A204.1 (cell line): ENCODE measurements at regions not wholly inside any gene's neighbourhood (a gene's known extent, or its start where the extent isn't known, plus 50 kb on each side); places are given as distances from the start of the nearest gene placed in this dataset.

Experiments
- FAIRE-seq: peaks from 2 replicates; lab custom pipeline; 2012; peaks lifted over from hg19 to GRCh38; lab: Jason Lieb, UNC

DNA sequence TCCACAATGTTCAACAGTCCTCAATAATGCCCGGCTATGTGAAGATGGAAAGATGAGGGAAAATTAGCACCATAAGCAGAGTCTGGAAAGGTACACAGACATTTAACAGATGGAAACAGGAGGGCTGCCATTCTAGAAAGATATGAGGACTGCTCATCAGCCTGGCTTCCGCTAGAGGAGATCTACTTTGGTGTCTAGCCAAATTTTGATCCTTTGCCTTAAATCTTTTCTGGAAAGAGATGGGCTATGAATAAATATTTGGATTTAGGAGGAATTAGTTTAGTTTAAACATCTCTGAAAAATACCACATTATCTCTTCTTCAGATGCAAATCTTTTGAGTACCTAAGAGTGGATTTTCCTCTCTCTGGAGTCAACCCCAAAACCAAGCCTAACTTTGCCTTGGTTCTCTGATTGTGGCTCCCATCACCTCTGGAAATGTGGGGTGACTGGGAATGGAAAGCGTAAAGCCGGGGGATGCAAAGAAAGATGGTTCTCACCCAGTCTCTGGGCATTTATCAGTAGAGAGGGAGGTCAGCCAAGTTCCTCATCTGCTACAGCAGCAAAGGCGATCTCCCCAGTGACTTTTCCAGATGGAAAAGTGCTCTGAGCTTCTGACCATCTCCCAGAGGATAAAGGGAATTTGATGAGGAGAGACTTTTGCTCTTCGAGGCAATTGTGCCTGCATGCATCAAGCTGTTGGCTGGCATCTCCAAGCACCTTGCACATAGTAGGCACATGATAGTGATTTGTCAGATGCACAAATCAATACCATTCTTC, 410.6 kb downstream of the ZNF521 start:
- no peak for FAIRE-seq

GRCh38 chr18:24942144-24942543, 409.8 kb downstream of the ZNF521 start:
- no peak for FAIRE-seq

DNA sequence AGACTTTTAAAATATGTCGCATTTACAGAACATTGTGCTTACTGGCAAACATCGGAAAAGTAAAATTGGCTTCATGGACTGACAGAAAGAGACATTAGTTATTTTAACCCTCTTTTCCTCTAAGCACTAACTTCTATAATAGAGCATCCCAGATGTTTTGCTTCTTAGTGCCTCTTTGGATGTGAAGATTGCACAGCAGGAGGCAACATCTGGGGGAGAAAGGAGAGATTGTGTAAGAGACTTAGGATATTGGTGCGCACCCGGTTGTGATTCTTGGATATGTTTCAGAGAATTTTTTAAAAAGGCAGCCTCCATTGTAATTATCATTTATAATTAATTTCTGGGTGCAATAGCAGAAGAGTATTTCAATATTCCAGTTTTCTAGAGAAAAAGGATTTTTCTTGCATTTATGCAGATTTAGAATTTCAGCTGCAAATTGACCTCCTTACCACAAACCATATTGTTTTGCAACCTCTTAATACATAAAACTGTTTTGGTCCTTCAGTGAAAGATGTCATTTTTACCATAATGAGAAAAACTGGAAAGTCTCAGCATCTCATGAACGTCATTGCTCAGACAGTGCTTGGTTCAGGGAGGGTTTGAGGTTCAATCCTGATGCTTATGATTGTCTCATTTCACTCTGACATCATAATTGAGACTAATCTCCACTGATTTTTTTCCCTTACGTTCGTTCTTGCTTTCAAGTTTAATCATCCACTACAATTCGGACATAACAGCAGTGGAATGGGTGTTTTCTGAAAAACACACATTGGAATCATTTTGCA, 404.3 kb downstream of the ZNF521 start:
- FAIRE-seq = no peak

DNA sequence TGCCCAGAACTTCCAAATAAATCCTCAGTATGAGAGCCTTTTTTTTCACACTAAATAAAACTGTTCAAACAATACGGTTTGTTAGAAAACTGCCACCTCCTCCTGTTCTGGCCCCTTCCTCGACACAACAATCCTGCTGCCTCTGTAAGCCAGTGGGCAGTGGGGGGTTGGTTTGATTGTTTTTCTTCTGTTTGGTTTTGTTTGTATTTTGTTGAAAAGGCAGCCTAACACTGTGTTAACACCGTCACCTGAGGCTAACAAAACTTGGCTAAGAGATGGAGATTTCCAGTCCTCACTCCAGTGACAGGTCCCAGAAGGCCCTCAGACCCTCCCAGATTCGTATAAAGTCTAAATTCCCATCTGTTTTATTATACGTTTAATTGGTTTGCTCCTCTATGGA, 402.1 kb downstream of the ZNF521 start:
- no peak for FAIRE-seq

DNA sequence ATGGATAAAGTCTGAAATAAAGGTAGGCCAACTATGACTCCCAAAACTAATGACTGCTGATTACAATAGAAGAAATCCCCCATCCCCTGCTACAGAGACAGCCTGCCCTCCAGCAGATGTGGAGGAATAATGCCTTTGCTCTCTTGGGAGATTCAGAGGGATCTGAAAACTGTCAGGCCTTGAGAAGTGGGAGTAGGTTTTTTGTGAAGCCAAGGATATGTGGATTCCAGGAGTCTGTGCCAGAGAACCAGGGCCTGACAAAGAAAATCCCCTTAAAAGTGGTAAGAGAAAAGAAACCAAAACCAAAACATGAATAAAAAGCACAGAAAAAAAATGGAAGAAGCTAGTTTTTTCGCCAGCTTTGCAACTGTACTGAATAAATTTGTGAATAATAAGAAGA, 397.6 kb downstream of the ZNF521 start:
- no peak for FAIRE-seq

DNA sequence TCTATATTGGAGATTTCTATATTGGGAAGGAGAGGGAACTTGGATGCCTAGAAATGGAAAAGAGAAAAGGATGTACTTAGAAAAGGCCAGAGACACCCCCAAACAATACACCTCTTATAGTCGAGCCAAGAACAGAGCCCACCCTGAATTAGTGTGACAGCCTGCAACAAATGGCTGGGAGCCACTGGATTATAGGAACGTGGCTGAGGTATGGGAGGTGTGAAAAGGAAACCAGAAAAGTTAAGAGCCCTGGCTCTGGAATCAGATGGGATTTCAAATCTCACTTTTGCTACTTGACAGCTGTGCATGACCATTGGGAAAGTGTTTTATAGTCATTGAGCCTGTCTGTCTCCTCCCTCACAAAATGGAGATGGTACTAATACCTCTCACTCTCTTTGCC, 394.0 kb downstream of the ZNF521 start:
- FAIRE-seq = no peak

DNA sequence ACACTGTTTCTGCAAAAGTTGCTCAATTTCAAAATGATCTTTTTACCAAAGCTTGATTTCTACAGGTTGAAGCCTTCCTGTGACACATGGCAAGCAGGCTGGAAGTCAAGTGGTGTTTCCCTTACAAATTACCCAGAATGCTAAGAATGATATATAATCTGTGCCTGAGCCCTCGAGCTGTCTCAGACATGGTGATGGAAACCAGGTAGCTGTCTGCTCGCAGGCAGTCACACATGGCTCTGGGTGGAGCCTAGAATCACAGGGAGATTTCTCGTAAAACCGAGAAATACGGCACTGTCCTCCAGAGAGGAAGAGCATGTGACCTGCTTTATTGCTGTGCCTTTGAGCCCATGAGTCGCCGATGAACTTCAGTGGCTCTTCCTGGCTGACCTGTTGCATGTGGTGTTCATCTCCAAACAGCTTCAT, 392.9 kb downstream of the ZNF521 start:
- no peak for FAIRE-seq

DNA sequence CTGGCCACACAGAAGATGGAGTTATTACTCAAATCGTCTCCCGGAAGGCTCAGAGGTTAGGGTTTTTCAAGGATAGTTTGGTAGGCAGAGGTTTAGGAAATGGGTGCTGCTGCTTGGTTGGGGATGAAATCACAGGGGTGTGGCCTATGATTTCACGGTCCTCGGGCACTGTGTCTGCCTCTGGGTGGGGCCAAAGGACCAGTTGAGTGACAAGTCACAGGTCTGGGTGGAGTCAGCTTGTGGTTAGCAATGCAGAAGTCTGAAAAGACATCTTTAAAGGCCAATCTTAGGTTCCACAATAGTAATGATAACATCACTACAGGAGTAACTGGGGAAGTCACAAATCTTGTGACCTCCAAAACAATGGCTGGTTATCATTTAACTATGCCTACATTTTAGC, 387.8 kb downstream of the ZNF521 start:
- no peak for FAIRE-seq

- FAIRE-seq = no peak
Measured at GRCh38 chr18:24968238-24968775, 383.7 kb downstream of the ZNF521 start.

GRCh38 chr18:24972577-24972976, 379.4 kb downstream of the ZNF521 start:
- no peak for FAIRE-seq

DNA sequence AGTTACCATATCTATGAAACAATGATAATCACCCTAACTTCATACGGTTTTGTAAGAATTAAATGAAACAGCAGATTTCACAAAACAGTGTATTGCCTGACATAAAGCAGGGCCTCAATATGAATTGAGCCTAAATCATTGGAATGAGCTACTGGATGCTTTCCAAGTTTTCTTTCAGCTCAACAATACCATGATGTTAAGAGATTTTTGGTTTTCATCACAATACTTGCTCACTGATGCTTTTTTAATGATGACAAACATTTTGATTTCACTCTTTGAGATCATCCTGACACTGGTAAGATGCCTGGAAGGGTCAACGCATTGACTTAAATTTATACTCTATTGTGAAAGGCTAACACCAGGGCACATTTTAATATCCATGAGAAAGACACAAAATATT, 377.5 kb downstream of the ZNF521 start:
- no peak for FAIRE-seq

DNA sequence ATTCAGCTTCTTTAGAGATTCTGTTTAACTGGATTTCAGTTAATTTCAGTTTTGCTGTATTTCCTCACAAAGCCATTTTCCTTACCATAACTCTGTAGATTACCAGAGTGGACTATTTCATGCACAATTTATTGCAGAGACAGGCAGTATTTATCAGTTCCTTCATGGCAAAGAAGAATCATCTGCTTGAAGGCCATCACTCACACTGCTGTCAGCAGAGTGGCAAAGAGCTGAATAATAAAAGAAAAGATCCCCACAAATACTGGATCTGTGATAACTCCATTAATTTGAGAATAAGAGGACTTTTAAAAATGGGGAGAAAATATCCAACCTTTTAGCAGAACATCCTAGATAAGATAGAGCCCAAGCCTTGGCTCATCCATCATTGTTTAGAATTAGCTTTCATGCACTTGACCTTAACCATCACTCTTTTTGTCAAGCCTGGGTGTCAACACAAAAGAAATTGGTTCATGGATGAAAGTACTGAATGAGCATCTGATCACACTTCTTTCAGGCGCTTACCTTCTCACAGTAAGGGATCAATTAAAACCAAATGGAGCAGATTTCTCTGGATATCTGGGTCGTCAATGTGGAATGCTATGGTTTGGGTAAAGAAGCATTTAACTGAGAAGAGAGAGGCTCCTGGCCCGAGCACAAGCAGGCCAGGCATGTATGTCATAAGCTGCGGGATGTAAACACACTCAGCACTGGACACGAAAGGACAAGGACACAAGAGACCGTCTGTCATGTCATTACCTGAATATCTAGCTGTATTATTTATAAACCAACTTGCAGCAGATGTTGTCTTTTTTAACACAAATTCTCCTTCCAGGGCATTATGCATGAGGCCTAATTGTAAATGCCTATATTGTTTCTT, 376.2 kb downstream of the ZNF521 start:
- FAIRE-seq = no peak

- no peak for FAIRE-seq
Measured at GRCh38 chr18:24976502-24976901, 375.5 kb downstream of the ZNF521 start.

GRCh38 chr18:24979235-24979634, 372.7 kb downstream of the ZNF521 start:
- FAIRE-seq = no peak

DNA sequence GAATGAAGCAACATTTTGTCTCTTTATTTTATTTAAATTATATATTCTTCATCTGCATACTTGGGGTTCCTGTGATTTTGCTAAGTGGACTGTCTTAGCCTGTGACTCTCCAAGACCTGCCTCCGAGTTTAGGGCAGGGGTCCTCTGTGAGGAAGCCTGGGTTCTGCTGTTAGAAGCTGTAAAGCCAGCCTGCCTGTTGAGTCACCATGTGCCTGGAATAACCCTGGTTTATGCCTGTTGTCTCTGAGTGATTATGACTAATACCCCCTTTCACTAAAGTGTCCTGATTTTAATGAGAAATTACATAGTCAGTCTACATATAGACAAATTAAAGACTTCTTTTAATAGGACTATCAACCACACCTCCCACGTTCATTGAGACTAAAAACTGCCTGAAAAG, 369.1 kb downstream of the ZNF521 start:
- FAIRE-seq = no peak

DNA sequence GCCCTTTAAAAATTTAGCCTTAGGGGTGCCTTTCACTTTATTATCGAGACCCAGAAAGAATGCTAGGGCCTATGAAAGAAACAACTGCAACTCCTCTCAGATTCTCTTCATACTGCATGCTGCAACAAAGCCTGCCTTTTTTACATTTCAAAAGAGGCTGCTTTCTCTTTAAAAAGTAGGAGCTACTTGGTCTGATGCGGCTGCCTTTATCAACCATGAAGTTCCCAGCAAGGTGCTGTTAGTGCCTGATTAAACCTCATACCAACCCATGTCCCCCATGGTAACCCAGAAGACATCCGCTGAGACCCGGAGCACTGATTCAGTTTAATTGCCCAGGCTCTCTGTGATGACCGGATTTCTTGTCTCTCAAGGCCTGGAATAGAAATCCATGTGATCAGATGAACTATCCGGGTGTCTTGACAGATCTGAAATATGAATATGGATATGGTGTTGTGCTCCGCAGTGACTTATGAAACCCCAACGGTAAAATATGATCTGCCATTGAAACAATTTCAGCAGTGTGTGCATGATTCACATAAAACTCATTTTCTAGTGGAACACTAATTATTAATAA, 368.3 kb downstream of the ZNF521 start:
- no peak for FAIRE-seq

- no peak for FAIRE-seq
Measured at GRCh38 chr18:24985586-24985985, 366.4 kb downstream of the ZNF521 start.

GRCh38 chr18:24986666-24987302, 365.2 kb downstream of the ZNF521 start:
- FAIRE-seq = no peak

DNA sequence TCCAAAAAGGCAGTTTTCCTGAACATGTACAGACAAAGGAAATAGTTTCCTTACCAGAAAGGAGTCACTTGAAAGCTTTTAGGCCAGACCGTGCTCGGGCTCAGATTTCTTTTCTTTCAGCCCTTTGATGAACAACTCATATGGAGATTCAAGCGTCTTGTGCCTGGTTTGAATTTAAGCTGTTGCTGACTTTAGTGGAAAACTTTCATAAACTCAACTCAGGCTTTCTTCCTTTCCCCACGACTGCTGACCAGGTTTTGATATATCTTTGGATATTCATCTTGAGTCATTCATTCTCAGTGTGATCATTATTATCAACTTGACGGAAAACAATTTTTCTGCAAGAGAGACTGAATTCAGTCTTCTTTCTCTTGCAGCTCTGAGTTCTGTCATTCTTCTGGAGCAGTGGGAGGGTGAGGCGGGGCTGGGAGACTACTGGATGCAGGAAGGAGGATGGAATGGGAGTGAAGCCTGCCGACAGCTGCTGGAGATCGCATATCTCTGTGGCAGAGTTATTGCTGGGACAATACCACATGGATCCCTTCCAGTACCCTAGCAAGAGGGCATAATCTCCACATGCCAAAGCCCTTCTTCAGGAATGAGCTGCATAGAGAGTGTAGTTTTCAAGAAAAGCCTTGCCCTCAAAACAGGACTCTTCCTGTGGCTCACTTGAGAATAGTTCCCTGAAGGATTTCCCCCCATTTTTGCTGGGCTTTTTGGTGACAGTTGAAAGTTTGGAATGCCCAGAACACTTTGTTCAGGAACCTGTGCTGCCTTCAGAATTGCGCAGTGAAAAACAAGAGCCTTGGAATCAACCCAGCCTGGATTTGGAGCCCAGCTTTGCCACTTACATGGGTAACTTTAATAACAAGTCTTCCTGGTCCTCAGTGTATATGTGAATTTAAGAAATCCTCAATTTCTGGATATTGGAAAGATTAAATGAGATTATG, 364.4 kb downstream of the ZNF521 start:
- FAIRE-seq = no peak

DNA sequence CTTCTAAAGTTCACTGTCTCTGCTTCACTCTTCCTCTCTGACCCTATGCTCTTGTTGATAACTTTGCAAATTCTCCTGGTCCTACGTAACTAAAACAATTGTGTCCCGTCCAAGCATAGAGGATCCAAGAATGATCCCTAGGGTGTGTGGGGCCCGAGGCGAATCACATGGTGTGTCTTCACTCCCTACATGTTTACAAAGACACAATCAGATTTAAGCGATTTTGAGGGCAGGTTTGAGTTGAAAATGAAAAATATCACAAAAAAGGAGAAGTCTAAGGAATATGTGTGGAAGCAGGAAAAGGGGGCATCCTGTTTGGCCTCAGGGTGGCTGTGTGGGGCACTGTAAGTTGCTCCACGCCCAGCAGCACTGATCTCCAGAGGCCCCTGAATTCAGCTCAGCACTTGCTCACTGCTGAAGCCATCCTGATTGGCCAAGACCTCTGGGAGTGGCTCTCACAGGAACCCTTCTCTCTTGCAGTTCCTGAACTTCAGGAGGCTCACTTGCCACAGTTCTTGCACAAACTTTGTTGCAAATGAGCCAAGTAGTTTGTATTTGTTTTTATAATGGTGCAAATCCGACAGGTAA, 363.6 kb downstream of the ZNF521 start:
- FAIRE-seq = no peak
